ENCODE measurements at regions not wholly inside any gene's neighbourhood (a gene's known extent, or its start where the extent isn't known, plus 50 kb on each side); places are given as distances from the start of the nearest gene placed in this dataset.

GRCh38 chr3:145752576-145752975 lies 408.4 kb downstream of the PLOD2 start:
- no peak for TF ChIP-seq CTCF (IDR thresholded peaks at IDR 0.05)
- no peak for TF ChIP-seq POLR2AphosphoS5 (IDR thresholded peaks at IDR 0.05)
- TF ChIP-seq POLR2A (IDR thresholded peaks at IDR 0.05), result no peak
